ENCODE measurements at regions not wholly inside any gene's neighbourhood (a gene's known extent, or its start where the extent isn't known, plus 50 kb on each side); places are given as distances from the start of the nearest gene placed in this dataset.

DNA sequence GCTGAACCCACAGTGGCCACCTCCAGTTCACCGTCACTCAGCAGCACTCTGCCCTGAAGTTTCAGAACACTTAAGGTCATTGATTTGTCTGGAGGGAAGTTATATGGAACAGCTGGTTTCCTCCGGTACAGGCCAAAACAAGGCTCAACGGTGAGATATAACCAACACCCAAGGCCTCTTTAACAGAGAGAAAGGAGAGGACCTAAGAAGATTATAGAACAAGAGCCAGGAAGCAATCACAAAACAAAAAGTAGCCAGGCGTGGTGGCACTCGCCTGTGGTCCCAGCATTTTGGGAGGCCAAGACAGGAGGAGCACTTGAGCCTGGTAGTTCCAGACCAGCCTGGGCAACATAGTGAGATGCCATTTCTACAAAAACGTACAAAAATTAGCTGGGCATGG, 290.7 kb downstream of the SKIDA1 start:
- no peaks in the 10 kb centered on the region for H3K9me3 ChIP-seq
- intact Hi-C loops (cut with DNase I; ENCODE audit: low total_unique reads), result no loop called here
- 80 to 91% methylated on average over 3 to 6 of the region's 6 CpGs for WGBS, 2 donors (ENCODE audit: low coverage in 1 of 2)
- no peaks in the 10 kb centered on the region for H3K36me3 ChIP-seq
- no peak overlapping the region for H3K4me3 ChIP-seq
- in situ Hi-C loops (cut with MboI; ENCODE audit: low pct_ligation_motif_present in 1 of 4, low pct_unique_long_range_greater_than_20kb in 1 of 4, low sequenced_read_pairs in 3 of 4), result no loop called here
- no peak overlapping the region for H3K27ac ChIP-seq
- DNase-seq, result no peak
- no peaks in the 10 kb centered on the region for H3K4me1 ChIP-seq
- no peaks in the 10 kb centered on the region for H3K27me3 ChIP-seq
- TF ChIP-seq CTCF (IDR thresholded peaks at IDR 0.05), result no peak
- TF ChIP-seq POLR2A (IDR thresholded peaks at IDR 0.05), result no peak
- no peak for TF ChIP-seq POLR2AphosphoS5 (IDR thresholded peaks at IDR 0.05)
- no peak for TF ChIP-seq EP300 (IDR thresholded peaks at IDR 0.05; ENCODE audit: low read depth)

DNA sequence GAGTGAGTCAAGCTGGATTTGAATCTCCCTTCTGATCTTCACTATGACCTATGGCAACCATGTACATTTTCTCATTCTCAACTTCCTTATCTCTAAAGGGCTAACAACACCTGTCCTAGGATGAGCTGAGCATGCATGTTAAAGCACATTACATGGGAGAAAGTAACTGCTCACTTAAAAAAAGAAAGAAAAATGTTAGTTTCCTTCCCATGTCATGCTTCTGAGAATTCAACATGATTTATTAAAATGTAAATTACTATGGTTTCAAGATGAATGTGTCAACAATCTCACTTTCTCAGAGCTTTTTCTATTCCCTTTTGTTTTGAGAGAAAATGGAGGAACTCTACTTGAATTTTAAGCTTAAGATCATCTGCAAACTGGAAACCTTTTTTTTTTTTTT, 295.3 kb downstream of the SKIDA1 start:
- no peaks in the 10 kb centered on the region for H3K27me3 ChIP-seq
- H3K9me3 ChIP-seq, result no peaks in the 10 kb centered on the region
- no peak overlapping the region for H3K27ac ChIP-seq
- DNase-seq, result no peak
- H3K36me3 ChIP-seq, result no peaks in the 10 kb centered on the region
- TF ChIP-seq CTCF (IDR thresholded peaks at IDR 0.05) (no peak), POLR2A (IDR thresholded peaks at IDR 0.05) (no peak), EP300 (IDR thresholded peaks at IDR 0.05; ENCODE audit: low read depth) (no peak)
- in situ Hi-C loops (cut with MboI; ENCODE audit: low pct_ligation_motif_present in 1 of 4, low pct_unique_long_range_greater_than_20kb in 1 of 4, low sequenced_read_pairs in 3 of 4) (no loop called here), intact Hi-C loops (cut with DNase I; ENCODE audit: low total_unique reads) (no loop called here)
- no peak overlapping the region for H3K4me3 ChIP-seq
- H3K4me1 ChIP-seq, result no peaks in the 10 kb centered on the region

DNA sequence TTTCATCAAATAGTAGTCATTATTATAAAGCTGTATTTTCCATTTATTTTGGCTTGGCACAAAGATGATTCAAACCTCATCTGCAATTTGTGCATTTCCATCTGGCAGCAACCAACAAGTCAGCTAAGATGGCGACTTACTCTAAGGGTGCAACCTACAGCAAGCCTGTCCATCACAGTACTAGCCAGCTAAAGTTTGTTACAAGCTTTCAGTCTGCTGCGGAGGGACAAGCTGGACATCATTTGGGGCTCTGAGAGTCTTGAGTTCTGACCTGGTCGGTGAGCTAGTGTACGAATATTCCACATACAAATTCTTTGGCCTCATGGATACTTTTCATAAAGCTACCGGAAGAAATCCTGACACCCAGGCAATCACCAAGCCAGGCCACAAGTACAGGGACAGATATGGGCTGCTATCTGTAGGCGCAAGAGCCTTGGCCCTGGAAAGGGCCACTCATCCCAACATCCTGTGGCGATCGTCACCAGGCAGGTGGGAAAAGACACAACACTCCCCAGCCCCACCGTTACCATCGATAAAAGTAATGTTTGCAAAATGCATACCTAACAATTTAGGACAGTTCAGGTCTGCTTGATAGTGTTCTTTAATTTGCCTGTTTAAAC, 307.6 kb downstream of the SKIDA1 start:
- Histone ChIP-seq H3K27ac (no peak overlapping the region), H3K4me3 (no peak overlapping the region), H3K4me1 (no peaks in the 10 kb centered on the region), H3K9me3 (no peaks in the 10 kb centered on the region), H3K27me3 (no peaks in the 10 kb centered on the region), H3K36me3 (no peaks in the 10 kb centered on the region)
- in situ Hi-C loops (cut with MboI; ENCODE audit: low pct_ligation_motif_present in 1 of 4, low pct_unique_long_range_greater_than_20kb in 1 of 4, low sequenced_read_pairs in 3 of 4), result no loop called here
- 93% methylated on average over 10 of the region's 10 CpGs; no CpG with 5 or more reads in 1 of the 2 donors for WGBS, 2 donors (ENCODE audit: low coverage in 1 of 2)
- intact Hi-C loops (cut with DNase I; ENCODE audit: low total_unique reads), result no loop called here
- TF ChIP-seq EP300 (IDR thresholded peaks at IDR 0.05; ENCODE audit: low read depth) (no peak), CTCF (IDR thresholded peaks at IDR 0.05) (no peak), POLR2AphosphoS5 (IDR thresholded peaks at IDR 0.05) (no peak), POLR2A (IDR thresholded peaks at IDR 0.05) (no peak)
- no peak for DNase-seq

DNA sequence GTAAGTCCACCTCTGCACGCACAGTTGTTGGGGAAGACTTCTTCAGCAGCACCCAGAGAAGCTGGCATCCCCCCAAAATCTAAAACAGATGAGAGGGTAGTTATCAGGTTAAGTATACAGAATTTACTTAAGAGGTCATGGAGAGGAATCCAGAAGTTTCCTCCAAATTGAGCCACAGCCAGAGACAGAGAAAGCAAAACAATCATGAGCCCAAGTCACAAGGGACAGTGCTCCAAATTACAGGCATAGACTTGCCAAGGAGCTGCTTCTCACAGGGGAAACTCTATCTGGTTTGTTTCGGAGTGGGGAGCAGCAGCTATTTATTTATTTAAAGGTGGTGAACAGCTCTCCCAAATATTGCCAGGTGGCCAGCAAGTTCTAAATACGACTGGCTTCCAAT, 308.4 kb downstream of the SKIDA1 start:
- 54 to 67% methylated on average over 2 to 3 of the region's 3 CpGs for WGBS, 2 donors (ENCODE audit: low coverage in 1 of 2)
- Histone ChIP-seq H3K27me3 (no peaks in the 10 kb centered on the region), H3K9me3 (no peaks in the 10 kb centered on the region), H3K4me3 (no peak overlapping the region), H3K4me1 (no peaks in the 10 kb centered on the region), H3K36me3 (no peaks in the 10 kb centered on the region), H3K27ac (no peak overlapping the region)
- TF ChIP-seq CTCF (IDR thresholded peaks at IDR 0.05), result no peak
- TF ChIP-seq EP300 (IDR thresholded peaks at IDR 0.05; ENCODE audit: low read depth), result no peak
- no peak for TF ChIP-seq POLR2A (IDR thresholded peaks at IDR 0.05)
- TF ChIP-seq POLR2AphosphoS5 (IDR thresholded peaks at IDR 0.05), result no peak
- intact Hi-C loops (cut with DNase I; ENCODE audit: low total_unique reads), result no loop called here
- DNase-seq, result no peak
- in situ Hi-C loops (cut with MboI; ENCODE audit: low pct_ligation_motif_present in 1 of 4, low pct_unique_long_range_greater_than_20kb in 1 of 4, low sequenced_read_pairs in 3 of 4), result no loop called here
